ENCODE measurements at regions not wholly inside any gene's neighbourhood (a gene's known extent, or its start where the extent isn't known, plus 50 kb on each side); places are given as distances from the start of the nearest gene placed in this dataset.

DNA sequence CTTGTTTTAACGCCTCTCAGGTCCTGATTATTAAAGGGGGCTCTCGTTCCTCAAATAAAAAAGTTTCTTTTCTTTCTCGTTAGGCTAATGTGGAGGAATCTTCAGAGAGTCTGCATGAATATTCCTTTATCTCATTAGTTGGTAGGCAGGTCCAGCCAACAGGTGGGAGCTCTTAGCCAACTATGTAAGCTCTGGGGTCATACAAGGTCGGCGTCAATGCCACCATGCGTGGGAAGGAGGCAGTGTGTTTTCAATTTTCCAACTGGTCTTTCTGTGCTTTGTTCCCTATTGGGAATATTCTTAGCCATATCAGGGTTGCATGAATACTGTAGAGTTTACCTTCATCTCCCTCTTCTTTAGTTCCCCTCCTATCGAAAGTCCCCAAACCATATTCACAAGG lies 118.5 kb upstream of the SVIL start:
- Histone ChIP-seq H3K4me1 (peaks cover 37% of the 10 kb centered on the region), H3K27ac (peak overlapping the region in 1 of 4 donors; percentile 3), H3K27me3 (no peaks in the 10 kb centered on the region), H3K4me3 (no peak overlapping the region), H3K9me3 (no peaks in the 10 kb centered on the region), H3K36me3 (replicated peaks in 1 of 2; ENCODE audit: insufficient read depth in 1 of 2, low read depth in 2 of 2) (no peaks in the 10 kb centered on the region)
- WGBS, 2 donors, result 30 to 42% methylated on average over 7 of the region's 7 CpGs
- peak; percentile 40 to 78 (median 68) for DNase-seq
- intact Hi-C loops (cut with DNase I), result no loop called here
- ATAC-seq, result peak; percentile 79
- no peak for TF ChIP-seq POLR2A (IDR thresholded peaks at IDR 0.05)
- TF ChIP-seq, protein P1, sequence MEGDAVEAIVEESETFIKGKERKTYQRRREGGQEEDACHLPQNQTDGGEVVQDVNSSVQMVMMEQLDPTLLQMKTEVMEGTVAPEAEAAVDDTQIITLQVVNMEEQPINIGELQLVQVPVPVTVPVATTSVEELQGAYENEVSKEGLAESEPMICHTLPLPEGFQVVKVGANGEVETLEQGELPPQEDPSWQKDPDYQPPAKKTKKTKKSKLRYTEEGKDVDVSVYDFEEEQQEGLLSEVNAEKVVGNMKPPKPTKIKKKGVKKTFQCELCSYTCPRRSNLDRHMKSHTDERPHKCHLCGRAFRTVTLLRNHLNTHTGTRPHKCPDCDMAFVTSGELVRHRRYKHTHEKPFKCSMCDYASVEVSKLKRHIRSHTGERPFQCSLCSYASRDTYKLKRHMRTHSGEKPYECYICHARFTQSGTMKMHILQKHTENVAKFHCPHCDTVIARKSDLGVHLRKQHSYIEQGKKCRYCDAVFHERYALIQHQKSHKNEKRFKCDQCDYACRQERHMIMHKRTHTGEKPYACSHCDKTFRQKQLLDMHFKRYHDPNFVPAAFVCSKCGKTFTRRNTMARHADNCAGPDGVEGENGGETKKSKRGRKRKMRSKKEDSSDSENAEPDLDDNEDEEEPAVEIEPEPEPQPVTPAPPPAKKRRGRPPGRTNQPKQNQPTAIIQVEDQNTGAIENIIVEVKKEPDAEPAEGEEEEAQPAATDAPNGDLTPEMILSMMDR (IDR thresholded peaks at IDR 0.05), result peak in 1 of 7 experiments; percentile 8

DNA sequence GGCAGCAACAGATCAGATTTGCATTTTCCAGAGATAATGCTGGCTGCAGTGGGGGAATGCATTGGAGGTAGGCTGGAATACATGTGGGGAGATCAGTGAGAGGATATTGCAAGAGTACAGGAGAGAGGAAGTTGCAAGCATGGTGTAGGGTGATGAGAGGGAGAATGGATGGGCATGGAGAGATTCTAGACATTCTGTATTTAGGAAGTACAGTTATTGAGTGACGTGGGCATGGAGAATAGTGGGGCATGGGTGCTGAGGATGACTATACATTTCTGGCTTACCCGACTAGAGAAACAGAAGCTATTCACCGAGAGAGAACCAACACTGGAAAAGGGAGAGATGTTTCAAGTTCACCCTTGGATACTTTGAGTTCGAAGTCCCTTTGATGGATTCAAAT lies 116.9 kb upstream of the SVIL start:
- Histone ChIP-seq H3K4me1 (peaks cover 22% of the 10 kb centered on the region), H3K27me3 (no peaks in the 10 kb centered on the region), H3K4me3 (no peak overlapping the region), H3K36me3 (replicated peaks in 1 of 2; ENCODE audit: insufficient read depth in 1 of 2, low read depth in 2 of 2) (no peaks in the 10 kb centered on the region), H3K27ac (no peak overlapping the region), H3K9me3 (no peaks in the 10 kb centered on the region)
- 91 to 95% methylated on average over 4 of the region's 4 CpGs for WGBS, 2 donors
- no peak for ATAC-seq
- DNase-seq, result no peak
- TF ChIP-seq, protein P1 (IDR thresholded peaks at IDR 0.05), result no peak
- TF ChIP-seq POLR2A (IDR thresholded peaks at IDR 0.05), result no peak
- intact Hi-C loops (cut with DNase I), result no loop called here

DNA sequence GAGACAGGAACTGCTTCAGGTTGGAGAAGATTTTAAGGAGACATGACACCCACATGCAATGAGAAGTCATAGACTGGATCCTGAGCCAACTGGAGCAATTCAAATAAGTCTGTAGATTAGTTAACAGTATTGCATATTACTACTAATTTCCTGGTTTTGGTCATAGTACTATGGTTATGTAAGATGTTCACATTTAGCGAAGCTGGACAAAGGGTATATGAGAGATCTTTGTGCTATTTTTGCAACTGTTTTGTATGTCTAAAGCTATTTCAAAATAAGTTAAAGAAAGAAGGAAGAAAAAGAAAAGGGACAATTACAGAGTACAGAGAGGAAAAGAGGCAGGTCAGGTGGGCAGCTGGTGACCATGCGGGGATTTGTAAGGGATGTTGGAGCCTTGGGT lies 116.5 kb upstream of the SVIL start:
- H3K27ac ChIP-seq, result no peak overlapping the region
- H3K4me1 ChIP-seq, result peaks cover 20% of the 10 kb centered on the region
- TF ChIP-seq, protein P1 (IDR thresholded peaks at IDR 0.05), result no peak
- no peak for TF ChIP-seq POLR2A (IDR thresholded peaks at IDR 0.05)
- H3K27me3 ChIP-seq, result no peaks in the 10 kb centered on the region
- ATAC-seq (no peak), DNase-seq (no peak)
- no peaks in the 10 kb centered on the region for H3K36me3 ChIP-seq (replicated peaks in 1 of 2; ENCODE audit: insufficient read depth in 1 of 2, low read depth in 2 of 2)
- H3K9me3 ChIP-seq, result no peaks in the 10 kb centered on the region
- 88 to 89% methylated on average over 2 of the region's 2 CpGs for WGBS, 2 donors
- no peak overlapping the region for H3K4me3 ChIP-seq
- intact Hi-C loops (cut with DNase I), result no loop called here

DNA sequence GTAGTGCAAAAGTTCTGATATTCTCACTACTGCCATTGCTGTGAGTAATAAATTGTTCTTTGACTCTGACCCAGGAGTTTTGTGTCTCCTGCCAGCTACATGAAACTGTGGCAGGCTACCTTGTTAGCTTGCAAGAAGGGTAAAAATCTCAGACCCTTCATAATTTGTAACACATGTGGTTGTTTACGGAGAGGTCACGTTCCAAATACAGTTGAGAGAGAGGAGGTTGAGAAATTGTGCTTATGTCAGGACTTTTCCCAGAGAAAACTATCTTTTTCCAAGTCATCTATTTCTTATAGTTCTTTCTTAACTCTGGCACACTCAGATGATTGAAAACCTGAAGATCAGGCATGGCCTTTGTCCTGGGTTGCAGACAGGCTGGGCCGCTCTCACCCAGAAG lies 114.4 kb upstream of the SVIL start:
- intact Hi-C loops (cut with DNase I), result no loop called here
- peaks cover 13% of the 10 kb centered on the region for H3K4me1 ChIP-seq
- H3K4me3 ChIP-seq, result no peak overlapping the region
- WGBS, 2 donors, result 92% methylated on average over 3 of the region's 3 CpGs
- no peaks in the 10 kb centered on the region for H3K36me3 ChIP-seq (replicated peaks in 1 of 2; ENCODE audit: insufficient read depth in 1 of 2, low read depth in 2 of 2)
- H3K9me3 ChIP-seq, result no peaks in the 10 kb centered on the region
- DNase-seq (no peak), ATAC-seq (no peak)
- no peaks in the 10 kb centered on the region for H3K27me3 ChIP-seq
- no peak for TF ChIP-seq POLR2A (IDR thresholded peaks at IDR 0.05)
- TF ChIP-seq, protein P1 (IDR thresholded peaks at IDR 0.05), result no peak
- H3K27ac ChIP-seq, result no peak overlapping the region

DNA sequence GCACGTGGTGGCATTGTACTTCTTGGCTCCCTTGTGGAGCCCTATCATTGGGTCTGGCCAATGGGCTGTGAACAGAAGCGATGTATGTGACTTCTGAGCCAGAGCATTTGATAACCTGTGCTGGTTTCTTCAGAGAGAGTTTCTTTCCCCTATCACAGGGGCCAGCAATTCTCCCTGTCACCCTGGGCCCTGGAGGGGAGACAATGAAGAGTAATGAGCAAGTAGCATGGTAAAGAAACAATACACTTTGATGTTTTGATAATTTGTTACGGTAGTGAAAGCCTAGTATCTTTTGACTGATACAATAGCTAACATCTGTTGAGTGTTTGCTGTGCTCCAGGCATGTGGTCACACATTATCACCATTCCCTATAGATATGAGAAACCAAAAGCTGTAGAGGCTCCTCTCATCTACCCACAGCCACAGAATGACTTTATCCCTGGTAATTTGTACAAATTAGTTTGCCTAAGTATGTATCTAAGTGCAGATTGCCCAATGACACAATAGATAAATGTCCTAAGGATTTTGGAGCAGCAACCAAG lies 113.4 kb upstream of the SVIL start:
- Histone ChIP-seq H3K36me3 (replicated peaks in 1 of 2; ENCODE audit: insufficient read depth in 1 of 2, low read depth in 2 of 2) (no peaks in the 10 kb centered on the region), H3K4me1 (peaks cover 4% of the 10 kb centered on the region), H3K9me3 (no peaks in the 10 kb centered on the region), H3K27me3 (no peaks in the 10 kb centered on the region), H3K4me3 (no peak overlapping the region), H3K27ac (no peak overlapping the region)
- intact Hi-C loops (cut with DNase I), result no loop called here
- ATAC-seq (no peak), DNase-seq (no peak)
- TF ChIP-seq, protein P1 (IDR thresholded peaks at IDR 0.05), result no peak
- no peak for TF ChIP-seq POLR2A (IDR thresholded peaks at IDR 0.05)
- WGBS, 2 donors, result 52 to 77% methylated on average over 3 of the region's 3 CpGs
